NCI-H128 (cell line): ENCODE measurements at regions not wholly inside any gene's neighbourhood (a gene's known extent, or its start where the extent isn't known, plus 50 kb on each side); places are given as distances from the start of the nearest gene placed in this dataset.
"Not testable (repeated sequence)": the region's sequence is repeated elsewhere in the genome, so short reads cannot be mapped to it uniquely, and the experiment has no call there.

Experiments
- DNase-seq: peaks from one replicate; lab custom pipeline; 2025; ENCODE audit not compliant: unreplicated experiment; lab: John Stamatoyannopoulos, UW

DNA sequence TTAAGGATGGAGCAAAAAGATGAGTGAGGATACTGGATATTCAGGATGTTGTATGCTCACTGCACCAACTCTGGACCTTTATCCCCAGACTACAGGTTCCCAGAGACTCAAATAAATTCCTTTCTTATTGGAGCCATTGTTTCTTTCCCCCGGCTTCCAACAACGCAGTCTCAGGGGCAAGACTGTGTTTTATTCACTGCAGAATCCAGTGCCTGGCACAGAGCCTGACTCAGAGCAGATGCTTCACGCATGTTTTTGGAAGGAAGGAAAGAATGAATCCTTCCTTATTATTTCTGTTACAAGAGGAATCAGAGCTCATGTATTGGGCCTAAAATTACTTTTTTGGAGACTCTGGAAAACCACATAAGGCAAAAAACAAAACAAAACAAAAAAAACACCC, 96.0 kb upstream of the VGLL4 start:
- no peak for DNase-seq

DNA sequence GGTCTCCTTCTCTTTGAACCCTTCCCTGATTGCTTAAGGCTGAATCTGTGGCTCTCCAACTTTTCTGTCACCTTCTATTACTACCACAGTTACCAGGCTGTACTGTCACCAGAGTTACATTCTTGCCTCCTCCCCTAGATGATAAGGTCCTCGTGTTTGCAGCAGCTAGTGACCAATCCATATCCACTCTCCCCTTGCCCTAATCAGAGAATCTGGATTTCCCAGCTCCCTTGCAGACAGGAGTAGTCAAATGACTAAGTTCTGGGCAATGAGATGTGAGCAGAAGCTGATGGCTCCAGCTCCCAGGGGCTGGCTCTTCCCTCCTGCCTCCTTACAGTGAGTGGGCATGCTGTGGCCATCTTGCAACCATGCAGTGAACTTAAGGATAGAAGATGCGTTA, 95.4 kb upstream of the VGLL4 start:
- DNase-seq = no peak

DNA sequence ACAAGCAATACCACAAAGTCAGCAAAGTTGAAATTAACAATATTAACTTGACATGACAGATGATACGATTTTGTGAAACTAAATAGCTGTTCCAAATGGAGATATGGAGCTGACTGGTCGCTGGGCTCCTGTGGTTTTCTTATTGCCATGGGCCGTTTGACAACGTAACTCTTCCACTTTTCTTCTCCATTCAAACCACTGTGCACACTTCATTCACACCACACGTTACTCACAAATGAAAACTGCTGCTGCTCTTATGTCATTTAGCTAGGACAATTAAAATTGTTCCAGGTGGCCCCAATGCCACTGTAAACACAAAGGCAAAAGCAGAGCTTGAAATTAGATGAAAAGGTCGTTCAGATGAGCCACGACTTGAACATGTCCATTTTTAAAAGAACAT, 94.0 kb upstream of the VGLL4 start:
- DNase-seq = no peak

GRCh38 chr3:11736136-11736833, 92.6 kb upstream of the VGLL4 start:
- no peak for DNase-seq

DNA sequence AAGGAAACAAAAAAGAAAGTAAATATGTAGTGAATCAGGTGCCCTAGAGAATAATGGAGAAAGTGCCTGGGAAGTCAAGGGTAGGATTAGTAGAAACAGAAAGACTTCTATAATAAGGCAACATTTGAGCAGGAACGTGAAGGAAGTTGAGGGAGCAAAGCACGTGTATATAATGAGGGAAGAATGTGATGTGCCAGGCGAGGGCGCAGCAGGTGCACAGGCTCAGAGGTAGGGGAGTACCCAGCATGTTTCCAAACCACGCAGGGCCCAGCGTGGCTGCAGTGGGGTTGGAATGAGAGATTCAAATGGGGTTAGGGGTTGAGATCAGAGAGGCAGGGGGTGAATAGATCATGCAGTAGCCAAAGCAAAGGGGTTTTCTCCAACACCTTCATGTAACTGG, 91.9 kb upstream of the VGLL4 start:
- no peak for DNase-seq

DNA sequence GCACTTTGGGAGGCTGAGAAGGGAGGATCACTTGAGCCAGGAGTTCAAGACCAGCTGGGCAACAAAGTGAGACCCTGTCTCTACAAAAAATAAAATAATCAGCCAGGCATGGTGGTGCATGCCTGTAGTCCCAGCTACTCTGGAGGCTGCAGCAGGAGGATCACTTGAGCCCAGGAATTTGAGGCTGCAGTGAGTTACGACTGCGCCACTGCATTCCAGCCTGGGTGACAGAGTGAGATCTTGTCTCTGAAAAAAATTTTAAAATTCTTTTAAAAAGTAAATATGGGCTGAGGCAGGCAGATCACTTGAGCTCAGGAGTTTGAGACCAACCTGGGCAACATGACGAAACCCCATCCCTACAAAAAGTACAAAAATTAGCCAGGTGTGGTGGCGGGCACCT, 91.4 kb upstream of the VGLL4 start:
- DNase-seq = not testable (repeated sequence)

DNA sequence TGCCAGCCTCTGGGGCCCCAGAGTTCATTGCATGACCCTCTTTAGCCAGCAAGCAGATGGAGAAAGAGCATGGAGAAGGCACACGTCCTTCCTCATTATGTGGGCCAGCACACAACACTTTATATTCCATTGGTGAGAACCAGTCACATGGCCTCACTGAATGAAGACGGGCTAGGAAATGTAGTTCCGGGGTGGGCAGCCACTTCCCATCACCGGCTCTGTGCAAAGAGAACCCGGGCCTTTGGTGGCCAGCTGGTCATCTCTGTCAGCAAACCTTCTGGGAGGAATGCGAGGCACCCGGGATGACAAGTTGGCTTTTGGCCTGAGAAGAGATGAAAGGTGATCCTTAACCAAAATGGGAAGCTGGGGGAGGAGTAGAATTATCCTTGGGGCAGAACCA, 90.2 kb upstream of the VGLL4 start:
- DNase-seq = no peak

DNA sequence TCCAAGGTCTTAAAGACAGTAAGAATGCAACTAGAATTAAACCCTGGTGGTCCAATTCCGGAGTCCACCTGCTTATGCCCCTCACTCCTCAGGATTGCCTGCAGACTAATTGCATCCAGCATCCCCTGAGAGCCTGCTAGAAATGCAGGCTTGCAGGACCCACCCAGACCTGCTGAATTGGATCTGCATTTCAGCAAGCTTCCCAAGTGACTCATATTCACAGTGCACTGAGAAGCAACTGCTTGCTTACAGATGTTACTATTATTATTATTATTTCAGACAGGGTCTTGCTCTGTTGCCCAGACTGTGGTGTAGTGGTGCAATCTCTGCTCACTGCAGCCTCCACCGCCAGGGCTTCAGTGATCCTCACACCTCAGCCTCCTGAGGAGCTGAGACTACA, 83.5 kb upstream of the VGLL4 start:
- DNase-seq = no peak

- no peak for DNase-seq
Observed at GRCh38 chr3:11726146-11726545, 82.4 kb upstream of the VGLL4 start.

GRCh38 chr3:11725340-11725641, 81.6 kb upstream of the VGLL4 start:
- not testable (repeated sequence) for DNase-seq

GRCh38 chr3:11724615-11725339, 81.1 kb upstream of the VGLL4 start:
- no peak for DNase-seq

DNA sequence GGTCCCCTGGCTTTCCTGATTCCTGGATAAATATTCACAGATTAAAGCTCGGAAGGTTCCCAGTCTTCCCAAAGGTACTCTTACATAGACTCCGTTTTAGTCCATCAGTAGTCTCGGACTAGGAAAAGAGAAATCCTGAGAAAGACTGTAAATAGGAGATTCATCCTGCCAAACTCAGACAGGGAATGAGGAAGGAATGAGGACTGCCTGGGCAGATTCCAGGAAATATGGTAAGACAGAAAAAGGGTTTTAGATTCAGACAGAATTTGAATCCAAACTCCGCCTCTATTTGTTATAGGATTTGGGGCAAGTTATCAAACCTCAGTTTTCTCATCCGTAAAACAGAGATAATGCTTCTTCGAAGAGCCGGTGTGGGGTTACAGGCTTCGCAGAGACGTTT, 77.8 kb upstream of the VGLL4 start:
- no peak for DNase-seq

DNA sequence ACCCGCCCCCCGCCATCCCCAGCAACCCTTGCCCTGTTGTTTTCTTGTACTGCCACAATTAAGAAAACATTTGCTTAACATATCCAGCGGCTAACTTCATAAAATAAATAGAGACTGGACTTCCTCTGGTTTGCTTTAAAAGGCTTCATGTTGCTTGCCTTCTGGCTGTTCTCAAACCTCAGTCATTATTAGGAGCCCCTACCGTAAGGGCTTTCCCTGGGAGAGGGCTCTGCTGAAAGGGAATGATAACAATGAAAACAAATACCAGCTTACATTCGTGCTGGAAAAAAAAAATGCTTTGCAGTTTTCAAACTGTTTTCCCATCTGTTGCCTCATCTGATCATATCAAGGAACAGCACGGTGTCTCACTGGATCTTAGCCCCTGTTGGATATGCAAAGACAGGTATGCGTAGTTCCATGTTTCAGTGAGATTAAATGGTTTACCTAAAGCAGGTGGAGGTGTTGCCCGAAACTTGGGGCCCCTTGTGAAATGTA, 77.2 kb upstream of the VGLL4 start:
- DNase-seq = no peak

- DNase-seq = peak; percentile 16
Observed at GRCh38 chr3:11720304-11720898, 76.7 kb upstream of the VGLL4 start.

- peak; percentile 61 for DNase-seq
Observed at GRCh38 chr3:11719406-11720303, 75.9 kb upstream of the VGLL4 start.

DNA sequence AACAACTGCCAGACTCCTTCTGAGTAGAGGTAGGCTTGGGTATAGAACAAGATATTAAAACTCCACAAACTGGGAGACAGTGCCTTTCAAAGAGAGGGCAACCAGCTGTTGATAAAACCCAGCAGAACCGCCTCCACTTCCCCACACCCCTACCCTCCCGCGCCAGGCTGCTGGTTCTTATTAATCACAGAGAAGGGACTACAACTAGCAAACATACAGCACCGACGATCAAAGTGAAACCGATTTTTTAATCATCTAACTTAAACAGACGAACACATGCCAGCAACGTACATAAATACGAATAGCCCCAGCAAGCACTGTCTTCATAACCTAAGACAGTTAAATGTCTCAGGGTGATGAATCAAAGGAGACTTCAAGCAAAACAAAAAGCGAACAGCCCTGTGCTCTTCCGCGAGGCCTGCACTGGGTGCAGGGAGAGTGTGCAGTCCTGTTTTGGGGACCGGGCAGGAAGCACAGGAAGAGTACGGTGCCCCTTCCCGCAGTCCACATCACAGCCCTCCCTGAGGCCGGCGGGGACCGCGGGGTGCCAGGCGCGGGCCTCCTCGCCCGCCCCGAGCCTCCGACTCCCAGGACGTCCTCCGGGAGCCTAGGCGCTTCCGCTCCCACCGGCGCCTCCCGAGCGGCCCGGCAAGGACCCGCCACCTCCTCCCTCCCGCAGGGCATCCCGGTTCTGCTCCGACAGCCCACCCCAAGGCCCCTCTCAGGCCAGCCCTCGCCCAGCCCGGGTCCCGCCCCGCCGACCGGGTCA, 75.1 kb upstream of the VGLL4 start:
- no peak for DNase-seq

DNA sequence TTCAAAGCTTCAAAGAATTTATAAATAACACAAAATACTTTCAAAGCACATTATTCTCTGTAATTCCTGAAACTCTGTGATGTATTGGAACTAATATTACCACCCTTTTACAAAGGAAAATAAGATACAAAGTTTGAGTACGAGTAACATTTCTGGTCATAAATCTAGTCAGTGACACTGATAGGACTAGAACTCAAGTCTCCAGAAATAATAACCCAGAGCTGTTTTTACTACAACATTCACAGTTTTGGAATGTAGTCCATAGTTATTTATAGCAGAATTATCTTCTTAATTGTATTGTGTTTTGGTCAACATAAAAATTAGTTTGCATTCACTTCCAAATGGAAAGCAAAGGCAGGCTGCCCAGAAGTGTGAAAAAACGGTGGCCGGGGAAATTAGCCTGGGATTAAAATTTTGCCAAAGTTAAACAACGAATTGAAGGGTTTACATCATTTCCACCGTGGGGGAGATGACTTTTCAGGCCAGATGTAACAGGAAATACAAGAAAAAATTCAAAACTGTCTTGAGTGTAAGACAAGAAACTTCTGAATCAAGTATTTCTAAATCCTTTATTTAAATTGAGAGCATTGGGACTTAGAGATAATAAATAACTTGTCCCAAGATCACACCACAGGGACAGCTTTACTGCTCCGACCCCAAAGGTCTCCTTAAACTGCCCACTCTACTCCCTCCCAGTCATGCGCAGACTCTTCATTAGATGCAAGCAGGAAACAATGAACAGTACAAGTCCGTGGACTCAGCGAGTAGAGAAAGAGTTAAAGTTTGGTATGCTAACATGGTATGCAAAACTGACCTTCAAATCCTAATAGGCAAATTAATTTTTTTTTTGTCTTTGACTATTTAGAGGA, 74.3 kb upstream of the VGLL4 start:
- no peak for DNase-seq

DNA sequence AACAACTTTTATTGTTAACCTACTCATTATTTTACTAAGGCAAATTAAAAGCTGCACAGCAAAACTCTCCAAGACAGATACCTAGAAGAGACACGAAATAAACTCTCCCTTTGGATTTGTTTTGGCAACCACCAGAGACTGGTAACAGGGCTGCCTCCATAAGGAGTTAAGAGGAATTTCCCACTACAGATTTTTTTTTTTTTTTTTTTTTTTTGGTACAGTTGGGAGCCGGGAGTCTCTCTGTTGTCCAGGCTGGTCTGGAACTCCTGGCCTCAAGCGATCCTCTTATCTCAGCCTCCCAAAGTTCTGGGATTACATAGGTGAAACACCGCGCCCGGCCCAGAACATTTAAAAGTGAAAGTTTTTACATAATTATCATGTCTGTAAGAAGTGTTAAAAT, 73.6 kb upstream of the VGLL4 start:
- DNase-seq = no peak

DNA sequence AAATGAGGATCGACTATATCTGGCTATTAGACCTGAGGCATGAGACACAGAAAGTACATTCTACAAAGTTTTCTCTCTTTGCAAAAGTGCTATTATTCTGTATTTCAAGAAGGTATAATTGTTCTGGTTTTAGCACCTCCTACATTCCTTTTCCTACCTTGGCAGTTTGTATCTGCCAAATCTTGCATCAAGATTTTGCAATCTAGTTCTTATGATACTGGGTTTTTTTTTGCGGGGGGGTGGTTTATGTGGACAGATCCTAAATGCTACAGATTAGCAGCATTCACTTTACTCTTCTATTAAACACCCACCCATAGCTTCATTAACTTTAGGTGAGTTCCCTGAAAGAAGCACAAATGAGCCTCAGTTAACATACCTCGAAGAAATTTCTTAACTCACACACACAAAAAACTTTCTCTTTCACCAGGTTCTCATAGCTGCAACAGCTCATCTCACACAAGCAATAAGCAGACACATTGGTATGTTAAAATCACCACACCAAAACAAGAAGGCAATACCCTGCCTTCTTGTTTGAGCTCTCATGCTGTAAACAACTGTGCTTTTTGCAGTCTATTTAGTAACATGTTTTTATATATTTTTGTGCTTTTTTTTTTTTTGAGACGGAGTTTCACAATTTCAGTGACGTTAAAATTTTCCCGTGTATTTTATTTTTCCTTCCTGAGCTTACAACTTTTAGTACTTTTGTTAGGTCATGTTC, 73.0 kb upstream of the VGLL4 start:
- no peak for DNase-seq
